ENCODE measurements at regions not wholly inside any gene's neighbourhood (a gene's known extent, or its start where the extent isn't known, plus 50 kb on each side); places are given as distances from the start of the nearest gene placed in this dataset.
"Not testable (repeated sequence)": the region's sequence is repeated elsewhere in the genome, so short reads cannot be mapped to it uniquely, and the experiment has no call there.

GRCh38 chr12:5096241-5096924, 52.7 kb downstream of the KCNA5 start:
- no peak overlapping the region for H3K4me3 ChIP-seq (ENCODE audit: low read length)
- H3K27me3 ChIP-seq (ENCODE audit: control insufficient read depth, insufficient read depth): no peaks in the 10 kb centered on the region
- H3K9me3 ChIP-seq (ENCODE audit: control insufficient read depth, low read length): no peaks in the 10 kb centered on the region
- intact Hi-C loops (cut with DNase I): no loop called here
- H3K27ac ChIP-seq (ENCODE audit: low read length): no peak overlapping the region
- 76% methylated on average over 8 of the region's 8 CpGs for WGBS
- no peaks in the 10 kb centered on the region for H3K4me1 ChIP-seq (ENCODE audit: control insufficient read depth, insufficient read depth, low read length)
- no peak for DNase-seq
- peak in 1 of 2 donors; percentile 36 for ATAC-seq

- DNase-seq (no peak), ATAC-seq (no peak)
- H3K4me3 ChIP-seq (ENCODE audit: low read length): no peak overlapping the region
- H3K27me3 ChIP-seq (ENCODE audit: control insufficient read depth, insufficient read depth): no peaks in the 10 kb centered on the region
- no peaks in the 10 kb centered on the region for H3K4me1 ChIP-seq (ENCODE audit: control insufficient read depth, insufficient read depth, low read length)
- intact Hi-C loops (cut with DNase I): no loop called here
- H3K9me3 ChIP-seq (ENCODE audit: control insufficient read depth, low read length): no peaks in the 10 kb centered on the region
- H3K27ac ChIP-seq (ENCODE audit: low read length): no peak overlapping the region
- WGBS: 77% methylated on average over 6 of the region's 6 CpGs
These were observed 54.1 kb downstream of the KCNA5 start for GRCh38 chr12:5097786-5098185.

- Histone ChIP-seq H3K27ac (ENCODE audit: low read length) (no peak overlapping the region), H3K9me3 (ENCODE audit: control insufficient read depth, low read length) (no peaks in the 10 kb centered on the region), H3K4me1 (ENCODE audit: control insufficient read depth, insufficient read depth, low read length) (no peaks in the 10 kb centered on the region), H3K4me3 (ENCODE audit: low read length) (no peak overlapping the region), H3K27me3 (ENCODE audit: control insufficient read depth, insufficient read depth) (no peaks in the 10 kb centered on the region)
- ATAC-seq (no peak), DNase-seq (no peak)
- intact Hi-C loops (cut with DNase I): no loop called here
- WGBS: 94% methylated on average over 13 of the region's 13 CpGs
These were observed 55.5 kb downstream of the KCNA5 start for GRCh38 chr12:5099136-5099535.

- no peaks in the 10 kb centered on the region for H3K27me3 ChIP-seq (ENCODE audit: control insufficient read depth, insufficient read depth)
- ATAC-seq: no peak
- H3K27ac ChIP-seq (ENCODE audit: low read length): no peak overlapping the region
- intact Hi-C loops (cut with DNase I): no loop called here
- no peaks in the 10 kb centered on the region for H3K4me1 ChIP-seq (ENCODE audit: control insufficient read depth, insufficient read depth, low read length)
- DNase-seq: no peak
- H3K4me3 ChIP-seq (ENCODE audit: low read length): no peak overlapping the region
- no peaks in the 10 kb centered on the region for H3K9me3 ChIP-seq (ENCODE audit: control insufficient read depth, low read length)
- WGBS: 55% methylated on average over 7 of the region's 7 CpGs
These were observed 55.9 kb downstream of the KCNA5 start for GRCh38 chr12:5099591-5099990.

- H3K27me3 ChIP-seq (ENCODE audit: control insufficient read depth, insufficient read depth): no peaks in the 10 kb centered on the region
- no peak overlapping the region for H3K27ac ChIP-seq (ENCODE audit: low read length)
- no peak for DNase-seq
- H3K4me1 ChIP-seq (ENCODE audit: control insufficient read depth, insufficient read depth, low read length): no peaks in the 10 kb centered on the region
- H3K9me3 ChIP-seq (ENCODE audit: control insufficient read depth, low read length): no peaks in the 10 kb centered on the region
- no peak overlapping the region for H3K4me3 ChIP-seq (ENCODE audit: low read length)
- intact Hi-C loops (cut with DNase I): no loop called here
- ATAC-seq: no peak
- 83% methylated on average over 3 of the region's 3 CpGs for WGBS
These were observed 58.0 kb downstream of the KCNA5 start for GRCh38 chr12:5101686-5102085.

GRCh38 chr12:5102261-5102789, 58.6 kb downstream of the KCNA5 start:
- WGBS: 80% methylated on average over 5 of the region's 5 CpGs
- no peak overlapping the region for H3K27ac ChIP-seq (ENCODE audit: low read length)
- no peak overlapping the region for H3K4me3 ChIP-seq (ENCODE audit: low read length)
- no peaks in the 10 kb centered on the region for H3K4me1 ChIP-seq (ENCODE audit: control insufficient read depth, insufficient read depth, low read length)
- no peaks in the 10 kb centered on the region for H3K9me3 ChIP-seq (ENCODE audit: control insufficient read depth, low read length)
- H3K27me3 ChIP-seq (ENCODE audit: control insufficient read depth, insufficient read depth): no peaks in the 10 kb centered on the region
- no peak for ATAC-seq
- no peak for DNase-seq
- intact Hi-C loops (cut with DNase I): no loop called here

- H3K4me1 ChIP-seq (ENCODE audit: control insufficient read depth, insufficient read depth, low read length): no peaks in the 10 kb centered on the region
- H3K27me3 ChIP-seq (ENCODE audit: control insufficient read depth, insufficient read depth): no peaks in the 10 kb centered on the region
- ATAC-seq (no peak), DNase-seq (no peak)
- 93% methylated on average over 1 of the region's 1 CpG for WGBS
- intact Hi-C loops (cut with DNase I): no loop called here
- H3K4me3 ChIP-seq (ENCODE audit: low read length): no peak overlapping the region
- H3K27ac ChIP-seq (ENCODE audit: low read length): no peak overlapping the region
- no peaks in the 10 kb centered on the region for H3K9me3 ChIP-seq (ENCODE audit: control insufficient read depth, low read length)
These were observed 59.1 kb downstream of the KCNA5 start for GRCh38 chr12:5102806-5103205.

- no peaks in the 10 kb centered on the region for H3K4me1 ChIP-seq (ENCODE audit: control insufficient read depth, insufficient read depth, low read length)
- ATAC-seq: no peak
- WGBS: 86% methylated on average over 1 of the region's 1 CpG
- intact Hi-C loops (cut with DNase I): no loop called here
- no peak overlapping the region for H3K27ac ChIP-seq (ENCODE audit: low read length)
- no peaks in the 10 kb centered on the region for H3K27me3 ChIP-seq (ENCODE audit: control insufficient read depth, insufficient read depth)
- DNase-seq: no peak
- no peak overlapping the region for H3K4me3 ChIP-seq (ENCODE audit: low read length)
- no peaks in the 10 kb centered on the region for H3K9me3 ChIP-seq (ENCODE audit: control insufficient read depth, low read length)
These were observed 66.7 kb downstream of the KCNA5 start for GRCh38 chr12:5110345-5110744.

GRCh38 chr12:5114436-5114835, 70.8 kb downstream of the KCNA5 start:
- intact Hi-C loops (cut with DNase I): no loop called here
- Histone ChIP-seq H3K4me1 (ENCODE audit: control insufficient read depth, insufficient read depth, low read length) (no peaks in the 10 kb centered on the region), H3K9me3 (ENCODE audit: control insufficient read depth, low read length) (no peaks in the 10 kb centered on the region), H3K4me3 (ENCODE audit: low read length) (no peak overlapping the region), H3K27me3 (ENCODE audit: control insufficient read depth, insufficient read depth) (no peaks in the 10 kb centered on the region), H3K27ac (ENCODE audit: low read length) (no peak overlapping the region)
- no peak for DNase-seq
- ATAC-seq: no peak
- WGBS: 77% methylated on average over 7 of the region's 7 CpGs

GRCh38 chr12:5121784-5122183, 78.1 kb downstream of the KCNA5 start:
- H3K4me3 ChIP-seq (ENCODE audit: low read length); H3K9me3 ChIP-seq (ENCODE audit: control insufficient read depth, low read length); H3K27me3 ChIP-seq (ENCODE audit: control insufficient read depth, insufficient read depth); H3K4me1 ChIP-seq (ENCODE audit: control insufficient read depth, insufficient read depth, low read length); intact Hi-C loops (cut with DNase I); DNase-seq; H3K27ac ChIP-seq (ENCODE audit: low read length); ATAC-seq: not testable (repeated sequence)
- 33% methylated on average over 7 of the region's 20 CpGs for WGBS

GRCh38 chr12:5122256-5122831, 78.7 kb downstream of the KCNA5 start:
- ATAC-seq; DNase-seq; H3K9me3 ChIP-seq (ENCODE audit: control insufficient read depth, low read length); H3K4me3 ChIP-seq (ENCODE audit: low read length); intact Hi-C loops (cut with DNase I); H3K27me3 ChIP-seq (ENCODE audit: control insufficient read depth, insufficient read depth); H3K4me1 ChIP-seq (ENCODE audit: control insufficient read depth, insufficient read depth, low read length); H3K27ac ChIP-seq (ENCODE audit: low read length): not testable (repeated sequence)
- WGBS: 96% methylated on average over 8 of the region's 14 CpGs
